ENCODE measurements at regions not wholly inside any gene's neighbourhood (a gene's known extent, or its start where the extent isn't known, plus 50 kb on each side); places are given as distances from the start of the nearest gene placed in this dataset.

DNA sequence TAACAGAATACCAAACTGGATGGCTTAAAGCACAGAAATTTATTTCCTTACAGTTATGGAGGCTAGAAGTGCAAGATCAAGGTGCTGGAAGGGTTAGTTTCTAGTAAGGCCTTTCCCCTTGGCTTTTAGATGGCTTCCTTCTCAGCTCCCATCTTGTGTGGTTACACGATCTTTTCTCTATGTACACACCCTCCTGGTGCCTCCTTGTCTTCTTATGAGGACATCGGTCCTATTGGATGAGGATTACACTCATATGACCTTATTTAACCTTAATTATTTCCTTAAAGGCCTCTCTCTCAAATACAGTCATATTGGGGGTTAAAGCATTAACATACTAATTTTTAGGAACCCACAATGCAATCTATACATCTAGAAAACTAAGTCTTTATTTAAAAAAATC, 787.9 kb upstream of the GALNTL6 start (continued):
- TF ChIP-seq JUND (IDR thresholded peaks at IDR 0.05; ENCODE audit: low read length) = no peak
- no peak for TF ChIP-seq PHF8 (conservative IDR thresholded peaks at IDR 0.05; ENCODE audit: low read depth, low read length)
- TF ChIP-seq SIRT6 (IDR thresholded peaks at IDR 0.05; ENCODE audit: low read length) = no peak
- TF ChIP-seq YY1 (IDR thresholded peaks at IDR 0.05; ENCODE audit: low read depth, low read length) = no peak
